BE2C (cell line): ENCODE measurements at regions not wholly inside any gene's neighbourhood (a gene's known extent, or its start where the extent isn't known, plus 50 kb on each side); places are given as distances from the start of the nearest gene placed in this dataset.

Experiments used
- DNase-seq: peaks from one replicate; pipeline ENCODE4 v3.0.0-alpha.2; 2020
- H3K27me3 ChIP-seq: fragments of 250-450 bp; sonication (Bioruptor Pico); 2 replicates; pipeline ENCODE4 v1.5.1; 2020; ENCODE audit warnings: mild to moderate bottlenecking
- H3K36me3 ChIP-seq: fragments of 250-450 bp; sonication (Bioruptor Pico); 2 replicates; pipeline ENCODE4 v1.5.1; 2020; ENCODE audit warnings: mild to moderate bottlenecking
- H3K4me1 ChIP-seq: fragments of 250-450 bp; sonication (Bioruptor Pico); 2 replicates; pipeline ENCODE4 v1.5.1; 2020
- H3K4me3 ChIP-seq: 2 replicates; pipeline ENCODE4 v1.5.1; 2011; ENCODE audit warnings: low read depth, low read length
- H3K9me3 ChIP-seq: fragments of 250-450 bp; sonication (Bioruptor Pico); 2 replicates; pipeline ENCODE4 v1.5.1; 2020
- CTCF ChIP-seq: IDR thresholded peaks from 2 replicates; pipeline ENCODE4 v1.5.1; 2012; ENCODE audit warnings: mild to moderate bottlenecking, low read depth, low read length

- no peak for TF ChIP-seq CTCF
- H3K4me1 ChIP-seq: no peaks in the 10 kb centered on the region
- H3K4me3 ChIP-seq: no peak overlapping the region
- H3K27me3 ChIP-seq: no peaks in the 10 kb centered on the region
- H3K9me3 ChIP-seq: no peaks in the 10 kb centered on the region
- H3K36me3 ChIP-seq: no peaks in the 10 kb centered on the region
- DNase-seq: no peak
Observed at GRCh38 chr3:191997579-191998268, 536.8 kb downstream of the PYDC2 start.

GRCh38 chr3:192001218-192001617 lies 540.3 kb downstream of the PYDC2 start:
- no peak for TF ChIP-seq CTCF
- no peak for DNase-seq
- Histone ChIP-seq H3K27me3 (no peaks in the 10 kb centered on the region), H3K4me1 (no peaks in the 10 kb centered on the region), H3K4me3 (no peak overlapping the region), H3K36me3 (no peaks in the 10 kb centered on the region), H3K9me3 (no peaks in the 10 kb centered on the region)

- H3K36me3 ChIP-seq: no peaks in the 10 kb centered on the region
- no peak for DNase-seq
Observed at GRCh38 chr3:192005989-192006388, 545.0 kb downstream of the PYDC2 start.

GRCh38 chr3:192009903-192010302 lies 548.9 kb downstream of the PYDC2 start:
- TF ChIP-seq CTCF: no peak
- DNase-seq: no peak

More at GRCh38 chr3:192005989-192006388, 545.0 kb downstream of the PYDC2 start:
- Histone ChIP-seq H3K9me3 (no peaks in the 10 kb centered on the region), H3K27me3 (no peaks in the 10 kb centered on the region), H3K4me3 (no peak overlapping the region), H3K4me1 (no peaks in the 10 kb centered on the region)
- TF ChIP-seq CTCF: no peak

GRCh38 chr3:192010490-192010889 lies 549.5 kb downstream of the PYDC2 start:
- no peaks in the 10 kb centered on the region for H3K36me3 ChIP-seq
- DNase-seq: no peak
- H3K4me1 ChIP-seq: no peaks in the 10 kb centered on the region
- no peaks in the 10 kb centered on the region for H3K27me3 ChIP-seq
- H3K4me3 ChIP-seq: no peak overlapping the region
- no peaks in the 10 kb centered on the region for H3K9me3 ChIP-seq
- no peak for TF ChIP-seq CTCF

More at GRCh38 chr3:192009903-192010302, 548.9 kb downstream of the PYDC2 start:
- no peaks in the 10 kb centered on the region for H3K36me3 ChIP-seq
- H3K27me3 ChIP-seq: no peaks in the 10 kb centered on the region
- H3K9me3 ChIP-seq: no peaks in the 10 kb centered on the region
- no peaks in the 10 kb centered on the region for H3K4me1 ChIP-seq
- H3K4me3 ChIP-seq: no peak overlapping the region

GRCh38 chr3:192011137-192011536 lies 550.2 kb downstream of the PYDC2 start:
- no peak for DNase-seq
- H3K27me3 ChIP-seq: no peaks in the 10 kb centered on the region

More at GRCh38 chr3:192011137-192011536, 550.2 kb downstream of the PYDC2 start:
- TF ChIP-seq CTCF: no peak
- no peak overlapping the region for H3K4me3 ChIP-seq
- H3K4me1 ChIP-seq: no peaks in the 10 kb centered on the region
- H3K36me3 ChIP-seq: no peaks in the 10 kb centered on the region
- no peaks in the 10 kb centered on the region for H3K9me3 ChIP-seq
